AG04449 (cell line): ENCODE measurements at regions not wholly inside any gene's neighbourhood (a gene's known extent, or its start where the extent isn't known, plus 50 kb on each side); places are given as distances from the start of the nearest gene placed in this dataset.

Experiments used
- CTCF ChIA-PET: fragments of 350-600 bp; formaldehyde crosslinking; extraction: SDS; loops from one replicate; lab custom pipeline; 2021; ENCODE audit warnings: antibody characterized with exemption; lab: Yijun Ruan, JAX
- POLR2A ChIA-PET: fragments of 400-600, 350-600 bp; formaldehyde crosslinking; extraction: SDS; loops from one replicate; lab custom pipeline; 2020; ENCODE audit warnings: antibody characterized with exemption, inconsistent platforms; lab: Yijun Ruan, JAX
- DNase-seq: peaks from one replicate; pipeline ENCODE4 v3.0.0-alpha.2; 2010; ENCODE audit warnings: low read depth, low spot score
- H3K4me3 ChIP-seq: 2 replicates; pipeline ENCODE4 v1.5.1; 2011; ENCODE audit warnings: low read depth, mild to moderate bottlenecking, control low read depth, low read length
- CTCF ChIP-seq: IDR thresholded peaks from one replicate; pipeline ENCODE4 v1.5.1; 2011; ENCODE audit warnings: mild to moderate bottlenecking, moderate library complexity, low read length, control low read depth, inconsistent platforms; ENCODE audit not compliant: insufficient read depth; ENCODE audit errors: missing control alignments

- ChIA-PET POLR2A (no interaction called here), CTCF (interaction anchor here (0.8 to 1.7 kb wide), 5 partner anchors 9 to 361 kb away, joined by 3 to 4 read pairs (median 3); no protein-coding TSS in a partner anchor)
- H3K4me3 ChIP-seq: no peak overlapping the region
Measured at GRCh38 chr4:185958094-185958747, 110.7 kb upstream of the TLR3 start.

GRCh38 chr4:185965426-185966384 lies 103.3 kb upstream of the TLR3 start:
- DNase-seq: no peak
- POLR2A ChIA-PET: no interaction called here
- no peak overlapping the region for H3K4me3 ChIP-seq
- CTCF ChIA-PET: no interaction called here
- TF ChIP-seq CTCF: no peak

More at GRCh38 chr4:185958094-185958747, 110.7 kb upstream of the TLR3 start:
- no peak for TF ChIP-seq CTCF
- DNase-seq: no peak

- ChIA-PET CTCF (interaction anchor here (1.2 kb wide), 1 partner anchor 8 kb away, joined by 3 read pairs; no protein-coding TSS in a partner anchor), POLR2A (no interaction called here)
- H3K4me3 ChIP-seq: no peak overlapping the region
- DNase-seq: no peak
- TF ChIP-seq CTCF: no peak
Measured at GRCh38 chr4:185966549-185966948, 102.4 kb upstream of the TLR3 start.

- H3K4me3 ChIP-seq: no peak overlapping the region
- ChIA-PET CTCF (interaction anchor here (1.2 kb wide), 1 partner anchor 9 kb away, joined by 3 read pairs; no protein-coding TSS in a partner anchor), POLR2A (no interaction called here)
- no peak for DNase-seq
- TF ChIP-seq CTCF: no peak
Measured at GRCh38 chr4:185966997-185967775, 101.8 kb upstream of the TLR3 start.

- H3K4me3 ChIP-seq: no peak overlapping the region
- CTCF ChIA-PET: interaction anchor here (0.7 to 1.0 kb wide), 2 partner anchors 12 to 52 kb away, joined by 3 read pairs; no protein-coding TSS in a partner anchor
- POLR2A ChIA-PET: no interaction called here
- TF ChIP-seq CTCF: no peak
- no peak for DNase-seq
Measured at GRCh38 chr4:185969657-185970056, 99.3 kb upstream of the TLR3 start.
